NCI-H1048 (cell line): ENCODE measurements at regions not wholly inside any gene's neighbourhood (a gene's known extent, or its start where the extent isn't known, plus 50 kb on each side); places are given as distances from the start of the nearest gene placed in this dataset.

Experiments used
- DNase-seq: peaks from one replicate; lab custom pipeline; 2025; lab: John Stamatoyannopoulos, UW

GRCh38 chr2:64221935-64222334 is 77.7 kb upstream of the PELI1 start:
- no peak for DNase-seq

GRCh38 chr2:64222351-64222750 is 78.1 kb upstream of the PELI1 start:
- no peak for DNase-seq

- DNase-seq, result no peak
Measured at GRCh38 chr2:64223055-64223454, 78.8 kb upstream of the PELI1 start.

- DNase-seq, result no peak
Measured at GRCh38 chr2:64225491-64225890, 81.3 kb upstream of the PELI1 start.

GRCh38 chr2:64226611-64227010 is 82.4 kb upstream of the PELI1 start:
- no peak for DNase-seq

- no peak for DNase-seq
Measured at GRCh38 chr2:64227603-64228125, 83.4 kb upstream of the PELI1 start.

GRCh38 chr2:64228126-64228678 is 84.0 kb upstream of the PELI1 start:
- no peak for DNase-seq

GRCh38 chr2:64228918-64229317 is 84.7 kb upstream of the PELI1 start:
- no peak for DNase-seq

- no peak for DNase-seq
Measured at GRCh38 chr2:64230540-64230939, 86.3 kb upstream of the PELI1 start.

- no peak for DNase-seq
Measured at GRCh38 chr2:64232266-64232665, 88.0 kb upstream of the PELI1 start.

GRCh38 chr2:64233376-64233922 is 89.2 kb upstream of the PELI1 start:
- no peak for DNase-seq

- no peak for DNase-seq
Measured at GRCh38 chr2:64234150-64234549, 89.9 kb upstream of the PELI1 start.

- DNase-seq, result no peak
Measured at GRCh38 chr2:64234785-64235184, 90.6 kb upstream of the PELI1 start.

- no peak for DNase-seq
Measured at GRCh38 chr2:64237266-64237665, 93.0 kb upstream of the PELI1 start.

GRCh38 chr2:64238799-64239198 is 94.6 kb upstream of the PELI1 start:
- DNase-seq, result no peak

- DNase-seq, result no peak
Measured at GRCh38 chr2:64243081-64244036, 99.1 kb upstream of the PELI1 start.

- DNase-seq, result no peak
Measured at GRCh38 chr2:64244037-64244416, 99.8 kb upstream of the PELI1 start.

GRCh38 chr2:64245631-64246030 is 101.4 kb upstream of the PELI1 start:
- DNase-seq, result no peak

- DNase-seq, result no peak
Measured at GRCh38 chr2:64246962-64247361, 102.7 kb upstream of the PELI1 start.

GRCh38 chr2:64249426-64249825 is 105.2 kb upstream of the PELI1 start:
- DNase-seq, result no peak

GRCh38 chr2:64250063-64250462 is 105.8 kb upstream of the PELI1 start:
- DNase-seq, result no peak

GRCh38 chr2:64250751-64251423 is 106.7 kb upstream of the PELI1 start:
- no peak for DNase-seq
